ENCODE measurements at regions not wholly inside any gene's neighbourhood (a gene's known extent, or its start where the extent isn't known, plus 50 kb on each side); places are given as distances from the start of the nearest gene placed in this dataset.

- no peak for TF ChIP-seq EP300 (IDR thresholded peaks at IDR 0.05)
- no peak for TF ChIP-seq CTCF (IDR thresholded peaks at IDR 0.05)
- no peak for TF ChIP-seq POLR2AphosphoS5 (IDR thresholded peaks at IDR 0.05)
- no peak for TF ChIP-seq POLR2A (IDR thresholded peaks at IDR 0.05)
Observed at GRCh38 chr16:79431923-79432322, 168.6 kb downstream of the MAF start.
